ENCODE measurements at regions not wholly inside any gene's neighbourhood (a gene's known extent, or its start where the extent isn't known, plus 50 kb on each side); places are given as distances from the start of the nearest gene placed in this dataset.
A peak's percentile ranks its signal among the peaks of the same experiment; 100 is the strongest.

GRCh38 chr3:177824190-177824786 lies 627.0 kb upstream of the TBL1XR1 start (continued):
- no peak for TF ChIP-seq KLF15 (CRISPR knock-in tag; IDR thresholded peaks at IDR 0.05; ENCODE audit: borderline replicate concordance)
- TF ChIP-seq SCMH1 (CRISPR knock-in tag; IDR thresholded peaks at IDR 0.05; ENCODE audit: borderline replicate concordance), result no peak
- TF ChIP-seq FOXJ3 (CRISPR knock-in tag; IDR thresholded peaks at IDR 0.05; ENCODE audit: borderline replicate concordance), result peak; percentile 67; the same call in 1 of the 2 replicates
- TF ChIP-seq, protein P1, sequence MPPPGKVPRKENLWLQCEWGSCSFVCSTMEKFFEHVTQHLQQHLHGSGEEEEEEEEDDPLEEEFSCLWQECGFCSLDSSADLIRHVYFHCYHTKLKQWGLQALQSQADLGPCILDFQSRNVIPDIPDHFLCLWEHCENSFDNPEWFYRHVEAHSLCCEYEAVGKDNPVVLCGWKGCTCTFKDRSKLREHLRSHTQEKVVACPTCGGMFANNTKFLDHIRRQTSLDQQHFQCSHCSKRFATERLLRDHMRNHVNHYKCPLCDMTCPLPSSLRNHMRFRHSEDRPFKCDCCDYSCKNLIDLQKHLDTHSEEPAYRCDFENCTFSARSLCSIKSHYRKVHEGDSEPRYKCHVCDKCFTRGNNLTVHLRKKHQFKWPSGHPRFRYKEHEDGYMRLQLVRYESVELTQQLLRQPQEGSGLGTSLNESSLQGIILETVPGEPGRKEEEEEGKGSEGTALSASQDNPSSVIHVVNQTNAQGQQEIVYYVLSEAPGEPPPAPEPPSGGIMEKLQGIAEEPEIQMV (CRISPR knock-in tag; IDR thresholded peaks at IDR 0.05; ENCODE audit: low read depth), result 0 out of 2 replicates have a peak, but pooled peaks have one; percentile 53
- no peak for TF ChIP-seq TOE1 (CRISPR knock-in tag; IDR thresholded peaks at IDR 0.05)
- no peak for TF ChIP-seq ZNF577 (CRISPR knock-in tag; IDR thresholded peaks at IDR 0.05; ENCODE audit: borderline replicate concordance, low read depth)
- TF ChIP-seq ZNF44 (CRISPR knock-in tag; IDR thresholded peaks at IDR 0.05), result no peak
- no peak for TF ChIP-seq NFE2L1 (CRISPR knock-in tag; IDR thresholded peaks at IDR 0.05; ENCODE audit: borderline replicate concordance)
- TF ChIP-seq, protein P2, sequence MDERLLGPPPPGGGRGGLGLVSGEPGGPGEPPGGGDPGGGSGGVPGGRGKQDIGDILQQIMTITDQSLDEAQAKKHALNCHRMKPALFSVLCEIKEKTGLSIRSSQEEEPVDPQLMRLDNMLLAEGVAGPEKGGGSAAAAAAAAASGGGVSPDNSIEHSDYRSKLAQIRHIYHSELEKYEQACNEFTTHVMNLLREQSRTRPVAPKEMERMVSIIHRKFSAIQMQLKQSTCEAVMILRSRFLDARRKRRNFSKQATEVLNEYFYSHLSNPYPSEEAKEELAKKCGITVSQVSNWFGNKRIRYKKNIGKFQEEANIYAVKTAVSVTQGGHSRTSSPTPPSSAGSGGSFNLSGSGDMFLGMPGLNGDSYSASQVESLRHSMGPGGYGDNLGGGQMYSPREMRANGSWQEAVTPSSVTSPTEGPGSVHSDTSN (CRISPR knock-in tag; IDR thresholded peaks at IDR 0.05), result no peak
- TF ChIP-seq, protein P3, sequence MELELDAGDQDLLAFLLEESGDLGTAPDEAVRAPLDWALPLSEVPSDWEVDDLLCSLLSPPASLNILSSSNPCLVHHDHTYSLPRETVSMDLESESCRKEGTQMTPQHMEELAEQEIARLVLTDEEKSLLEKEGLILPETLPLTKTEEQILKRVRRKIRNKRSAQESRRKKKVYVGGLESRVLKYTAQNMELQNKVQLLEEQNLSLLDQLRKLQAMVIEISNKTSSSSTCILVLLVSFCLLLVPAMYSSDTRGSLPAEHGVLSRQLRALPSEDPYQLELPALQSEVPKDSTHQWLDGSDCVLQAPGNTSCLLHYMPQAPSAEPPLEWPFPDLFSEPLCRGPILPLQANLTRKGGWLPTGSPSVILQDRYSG (CRISPR knock-in tag; IDR thresholded peaks at IDR 0.05), result no peak
- no peak for TF ChIP-seq ZEB1 (IDR thresholded peaks at IDR 0.05; ENCODE audit: insufficient replicate concordance, low read depth)
- no peak for TF ChIP-seq ZBTB40 (IDR thresholded peaks at IDR 0.05)
- TF ChIP-seq ZBTB40 (CRISPR knock-in tag; IDR thresholded peaks at IDR 0.05), result no peak; the same call in 1 of the 2 replicates
- TF ChIP-seq ZBTB33 (CRISPR knock-in tag; IDR thresholded peaks at IDR 0.05), result peak; percentile 51; the same call in 1 of the 2 replicates
- no peak for TF ChIP-seq TBP (CRISPR knock-in tag; IDR thresholded peaks at IDR 0.05)
